ENCODE measurements at regions not wholly inside any gene's neighbourhood (a gene's known extent, or its start where the extent isn't known, plus 50 kb on each side); places are given as distances from the start of the nearest gene placed in this dataset.

- TF ChIP-seq CTCF (IDR thresholded peaks at IDR 0.05; ENCODE audit: low read depth, low read length, poor library complexity, severe bottlenecking) (no peak), EZH2phosphoT487 (IDR thresholded peaks at IDR 0.05; ENCODE audit: borderline replicate concordance, low read length) (no peak)
Measured at GRCh38 chr1:30469426-30469825, 254.0 kb downstream of the MATN1 start.
